Lung (tissue), 11 donors: ENCODE measurements at regions not wholly inside any gene's neighbourhood (a gene's known extent, or its start where the extent isn't known, plus 50 kb on each side); places are given as distances from the start of the nearest gene placed in this dataset.

Source experiments
- ATAC-seq: fragments of 200-7000 bp; cut with Tn5 transposase; one replicate; pipeline ENCODE4 v1.9.1; 2020; ENCODE audit warnings: moderate number of reproducible peaks; ENCODE audit not compliant: insufficient read depth, low FRiP score
- DNase-seq, 3 donors: peaks; one replicate each; pipeline ENCODE4 v3.0.0-alpha.2; 2013 to 2017
- H3K27ac ChIP-seq, 2 donors: one replicate each; pipeline ENCODE4 v1.5.1; 2013; ENCODE audit warnings: mild to moderate bottlenecking in 2 of 2, moderate library complexity in 2 of 2, control low read depth in 1 of 2, inconsistent platforms in 1 of 2, low read depth in 1 of 2, low read length in 1 of 2
- H3K27me3 ChIP-seq, 3 donors: one replicate each; pipeline ENCODE4 v1.5.1; 2013; ENCODE audit warnings: low read length in 2 of 3; ENCODE audit not compliant: control insufficient read depth in 3 of 3, insufficient read depth in 3 of 3
- H3K36me3 ChIP-seq, 4 donors: one replicate each; pipeline ENCODE4 v1.5.1; 2013; ENCODE audit warnings: low read length in 4 of 4, mild to moderate bottlenecking in 1 of 4, moderate library complexity in 1 of 4; ENCODE audit not compliant: control insufficient read depth in 4 of 4, insufficient read depth in 4 of 4
- H3K4me1 ChIP-seq, 5 donors: one replicate each; pipeline ENCODE4 v1.5.1; 2013; ENCODE audit warnings: low read length in 5 of 5, mild to moderate bottlenecking in 2 of 5, moderate library complexity in 1 of 5; ENCODE audit not compliant: control insufficient read depth in 5 of 5, insufficient read depth in 5 of 5
- H3K4me3 ChIP-seq: one replicate; pipeline ENCODE4 v1.5.1; 2013; ENCODE audit warnings: mild to moderate bottlenecking, control low read depth, moderate library complexity
- H3K9ac ChIP-seq, 2 donors: one replicate each; pipeline ENCODE4 v1.5.1; 2013; ENCODE audit warnings: low read length in 2 of 2, control low read depth in 1 of 2; ENCODE audit not compliant: insufficient read depth in 1 of 2
- H3K9me3 ChIP-seq, 4 donors: one replicate each; pipeline ENCODE4 v1.5.1; 2013; ENCODE audit warnings: low read length in 3 of 4, mild to moderate bottlenecking in 1 of 4, moderate library complexity in 1 of 4; ENCODE audit not compliant: control insufficient read depth in 4 of 4, insufficient read depth in 3 of 4
- CTCF ChIP-seq: IDR thresholded peaks from 2 replicates; pipeline ENCODE4 v1.5.1; 2012; ENCODE audit warnings: mild to moderate bottlenecking; ENCODE audit errors: control extremely low read depth, extremely low read depth
- whole genome bisulfite sequencing, 2 donors: extraction: QIAGEN DNeasy Blood & Tissue Kit; methylation state at CpG; one replicate each; pipeline ENCODE4 v1.1.7; 2013; 5-methylcytosine and 5-hydroxymethylcytosine counted together
- donor health status: control.
- donor health status: control.
- donor health status: Bipolar disorder and iron deficiency.
- donor health status: healthy.
- donor health status: DM: yes; HTN: yes; CAD: no.

DNA sequence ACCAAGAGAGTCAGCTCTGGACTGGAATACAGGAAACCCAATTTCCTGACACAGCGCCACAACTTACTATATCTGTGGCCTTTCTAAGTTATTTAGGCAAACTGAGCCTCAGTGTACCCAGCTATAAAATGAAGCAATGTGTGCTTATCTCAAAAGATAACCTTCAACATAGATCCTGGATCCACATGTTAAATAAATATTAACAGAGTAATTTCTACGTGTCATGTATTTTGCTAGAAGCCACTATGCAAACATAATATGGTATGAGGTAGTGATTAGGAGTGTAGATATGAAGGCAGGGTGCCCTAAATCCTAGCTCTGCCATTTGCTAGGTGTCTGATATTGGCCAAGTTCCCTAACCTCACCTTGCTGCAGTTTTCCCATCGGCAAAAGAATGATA, 527.0 kb downstream of the RAB28 start:
- no peaks in the 10 kb centered on the region for H3K27me3 ChIP-seq
- no peak overlapping the region for H3K9ac ChIP-seq
- H3K36me3 ChIP-seq = no peaks in the 10 kb centered on the region
- H3K4me1 ChIP-seq = no peaks in the 10 kb centered on the region
- TF ChIP-seq CTCF = no peak
- WGBS, 2 donors = 83 to 84% methylated on average over 3 of the region's 3 CpGs
- H3K4me3 ChIP-seq = no peak overlapping the region
- H3K9me3 ChIP-seq = peaks cover 0 to 2% (median 0%) of the 10 kb centered on the region in 4 donors
- DNase-seq = no peak
- ATAC-seq = no peak
- no peak overlapping the region for H3K27ac ChIP-seq

DNA sequence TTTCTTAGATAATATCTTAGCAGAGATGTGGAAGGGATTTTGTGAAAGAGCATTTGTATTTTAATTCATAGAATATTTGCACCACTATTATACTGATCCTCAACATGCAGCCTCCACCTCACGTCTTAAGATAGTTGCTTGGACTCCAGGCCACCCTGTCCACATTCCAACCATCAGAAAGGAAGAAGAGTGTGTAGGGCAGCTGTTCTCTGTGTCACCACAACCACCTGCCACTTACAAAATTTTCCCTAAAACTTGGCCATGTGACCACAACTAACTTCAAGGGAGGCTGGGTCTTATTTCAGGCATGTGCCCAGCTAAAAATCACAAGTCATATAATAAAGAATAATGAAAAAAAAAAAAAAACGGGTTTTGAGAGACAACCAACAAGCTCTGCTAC, 528.1 kb downstream of the RAB28 start:
- no peaks in the 10 kb centered on the region for H3K9me3 ChIP-seq
- WGBS, 2 donors = 64 to 77% methylated on average over 2 of the region's 2 CpGs
- no peaks in the 10 kb centered on the region for H3K4me1 ChIP-seq
- H3K36me3 ChIP-seq = no peaks in the 10 kb centered on the region
- ATAC-seq (no peak), DNase-seq (no peak)
- H3K27me3 ChIP-seq = no peaks in the 10 kb centered on the region
- H3K9ac ChIP-seq = no peak overlapping the region
- no peak overlapping the region for H3K27ac ChIP-seq
- TF ChIP-seq CTCF = no peak
- no peak overlapping the region for H3K4me3 ChIP-seq

DNA sequence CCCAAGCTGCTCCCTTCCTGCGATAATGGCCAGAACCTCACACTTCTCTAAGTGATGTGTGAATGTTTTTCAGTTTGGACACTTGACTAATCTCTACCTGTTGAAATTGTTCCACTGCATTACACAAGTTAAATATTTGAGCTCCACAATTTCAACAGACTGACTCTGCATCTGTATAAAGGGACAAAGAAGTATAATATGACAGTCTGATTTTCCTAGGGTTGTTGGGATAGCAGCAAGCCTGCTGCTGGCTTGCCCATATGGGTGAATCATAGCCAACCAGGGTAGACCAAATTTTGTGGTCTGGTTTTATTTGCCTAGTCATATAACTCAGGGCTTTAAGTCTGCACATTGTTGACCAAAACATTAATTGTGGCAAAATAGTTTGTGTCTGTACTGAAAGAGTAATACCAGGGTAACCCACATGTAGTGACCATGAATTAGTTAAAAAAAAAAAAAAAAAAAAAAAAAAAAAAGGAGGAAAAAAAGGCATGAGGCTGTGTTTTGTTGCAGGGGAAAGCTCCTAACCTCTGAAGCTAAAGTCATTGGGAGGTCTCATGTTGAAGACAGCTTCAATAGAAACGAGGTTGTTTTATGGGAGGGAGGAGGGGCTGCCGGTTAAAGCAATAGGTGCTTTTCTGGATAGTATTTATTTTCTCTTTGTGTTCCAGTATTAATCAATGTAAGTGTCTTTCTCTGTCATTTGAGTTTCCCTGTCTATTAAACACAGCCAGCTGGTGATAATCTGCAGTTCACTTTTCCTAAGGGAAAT, 534.2 kb downstream of the RAB28 start:
- peak in 1 of 3 donors; percentile 1 for DNase-seq
- no peaks in the 10 kb centered on the region for H3K9me3 ChIP-seq
- H3K4me3 ChIP-seq = no peak overlapping the region
- H3K36me3 ChIP-seq = no peaks in the 10 kb centered on the region
- H3K27me3 ChIP-seq = peaks cover 0 to 2% (median 0%) of the 10 kb centered on the region in 3 donors
- H3K9ac ChIP-seq = no peak overlapping the region
- no peak overlapping the region for H3K27ac ChIP-seq
- 45 to 53% methylated on average over 3 of the region's 3 CpGs for WGBS, 2 donors
- ATAC-seq = no peak
- H3K4me1 ChIP-seq = peaks cover 0 to 3% (median 0%) of the 10 kb centered on the region in 5 donors
- no peak for TF ChIP-seq CTCF

DNA sequence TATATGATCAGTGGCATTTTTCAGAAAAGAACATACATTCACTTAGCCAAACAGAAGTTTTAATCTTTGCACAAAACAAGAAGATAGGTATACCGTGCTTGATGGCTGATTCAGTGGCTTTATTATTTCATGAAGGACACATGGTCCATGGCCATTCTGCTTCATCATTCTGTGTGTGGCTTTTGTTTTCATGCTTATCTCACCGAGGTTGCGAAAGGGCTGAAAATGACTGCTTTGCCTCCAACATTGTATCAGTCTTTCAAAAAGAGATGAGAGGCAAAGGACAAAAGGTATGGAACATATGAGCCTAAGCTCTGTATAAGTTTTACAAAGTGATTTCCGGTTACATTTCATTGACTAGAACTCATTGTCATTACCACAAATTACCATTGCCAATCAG, 541.1 kb downstream of the RAB28 start:
- 89 to 94% methylated on average over 4 of the region's 4 CpGs for WGBS, 2 donors
- H3K27ac ChIP-seq = no peak overlapping the region
- H3K9ac ChIP-seq = no peak overlapping the region
- H3K4me1 ChIP-seq = no peaks in the 10 kb centered on the region
- no peaks in the 10 kb centered on the region for H3K9me3 ChIP-seq
- H3K4me3 ChIP-seq = no peak overlapping the region
- ATAC-seq = no peak
- no peak for TF ChIP-seq CTCF
- no peak for DNase-seq
- H3K27me3 ChIP-seq = no peaks in the 10 kb centered on the region
- no peaks in the 10 kb centered on the region for H3K36me3 ChIP-seq
